Hepatocyte (in vitro differentiated cells): ENCODE measurements at regions not wholly inside any gene's neighbourhood (a gene's known extent, or its start where the extent isn't known, plus 50 kb on each side); places are given as distances from the start of the nearest gene placed in this dataset.

Experiments used
- DNase-seq: peaks from one replicate; pipeline ENCODE4 v3.0.0-alpha.2; 2016; ENCODE audit warnings: low spot score
- H2AFZ ChIP-seq: fragments of 200-600 bp; sonication (generic); 2 replicates; pipeline ENCODE4 v1.6.0; 2016; ENCODE audit warnings: antibody characterized with exemption, mild to moderate bottlenecking
- H3K27ac ChIP-seq: fragments of 200-600 bp; sonication (generic); 2 replicates; pipeline ENCODE4 v1.5.1; 2016; ENCODE audit warnings: mild to moderate bottlenecking
- H3K27me3 ChIP-seq: fragments of 200-600 bp; sonication (generic); 2 replicates; pipeline ENCODE4 v1.6.1; 2016
- H3K36me3 ChIP-seq: fragments of 200-600 bp; sonication (generic); replicated peaks from 2 replicates; pipeline ENCODE4 v1.5.1; 2016; ENCODE audit warnings: low read depth; ENCODE audit not compliant: insufficient read depth
- H3K4me1 ChIP-seq: fragments of 200-600 bp; sonication (generic); 2 replicates; pipeline ENCODE4 v1.5.1; 2016; ENCODE audit warnings: mild to moderate bottlenecking, moderate library complexity; ENCODE audit not compliant: insufficient read depth
- H3K4me2 ChIP-seq: fragments of 200-600 bp; sonication (generic); 2 replicates; pipeline ENCODE4 v1.6.0; 2016
- H3K4me3 ChIP-seq: fragments of 200-600 bp; sonication (generic); 2 replicates; pipeline ENCODE4 v1.5.1; 2016; ENCODE audit warnings: mild to moderate bottlenecking
- H3K79me2 ChIP-seq: fragments of 200-600 bp; sonication (generic); 2 replicates; pipeline ENCODE4 v1.6.0; 2017; ENCODE audit warnings: mild to moderate bottlenecking
- H3K9me2 ChIP-seq: fragments of 200-600 bp; sonication (generic); replicated peaks from 2 replicates; pipeline ENCODE4 v1.6.0; 2017; ENCODE audit warnings: mild to moderate bottlenecking; ENCODE audit not compliant: insufficient read depth
- H3K9me3 ChIP-seq: fragments of 200-600 bp; sonication (generic); 2 replicates; pipeline ENCODE4 v1.5.1; 2016; ENCODE audit warnings: low read depth, mild to moderate bottlenecking
- H4K20me1 ChIP-seq: fragments of 200-600 bp; sonication (generic); 2 replicates; pipeline ENCODE4 v1.6.0; 2016; ENCODE audit warnings: mild to moderate bottlenecking; ENCODE audit not compliant: insufficient read depth, poor library complexity, severe bottlenecking
- CTCF ChIP-seq: fragments of 200-600 bp; sonication (generic); IDR thresholded peaks from 2 replicates; pipeline ENCODE4 v1.5.1; 2016; ENCODE audit warnings: antibody characterized with exemption, mild to moderate bottlenecking; ENCODE audit not compliant: poor library complexity
- EZH2 ChIP-seq: fragments of 200-600 bp; sonication (generic); IDR thresholded peaks from 2 replicates; pipeline ENCODE4 v1.6.1; 2016; ENCODE audit warnings: antibody characterized with exemption, mild to moderate bottlenecking, borderline replicate concordance
- EZH2phosphoT487 ChIP-seq: fragments of 200-600 bp; sonication (generic); IDR thresholded peaks from one replicate; pipeline ENCODE4 v1.6.1; 2018; ENCODE audit warnings: antibody characterized with exemption, mild to moderate bottlenecking, low read depth, moderate library complexity; ENCODE audit not compliant: unreplicated experiment, severe bottlenecking
- WGBS: methylation state at CpG from one replicate; pipeline ENCODE4 v1.1.6; 2016; ENCODE audit warnings: low lambda C conversion rate; ENCODE audit errors: missing lambda C conversion rate; 5-methylcytosine and 5-hydroxymethylcytosine counted together

- TF ChIP-seq CTCF: no peak
- no peak for TF ChIP-seq EZH2phosphoT487
- TF ChIP-seq EZH2: no peak
- H3K79me2 ChIP-seq: no peaks in the 10 kb centered on the region
- H3K4me2 ChIP-seq: no peak overlapping the region
- no peak overlapping the region for H3K4me3 ChIP-seq
- no peaks in the 10 kb centered on the region for H3K9me2 ChIP-seq
- H3K9me3 ChIP-seq: no peaks in the 10 kb centered on the region
- no peak for DNase-seq
- no peaks in the 10 kb centered on the region for H3K27me3 ChIP-seq
- no peaks in the 10 kb centered on the region for H3K4me1 ChIP-seq
- H2AFZ ChIP-seq: no peak overlapping the region
- no peak overlapping the region for H3K27ac ChIP-seq
- 58% methylated on average over 1 of the region's 1 CpG for WGBS
- H4K20me1 ChIP-seq: no peaks in the 10 kb centered on the region
- H3K36me3 ChIP-seq: no peaks in the 10 kb centered on the region
Measured at GRCh38 chr4:163624727-163625126, 130.2 kb downstream of the TMA16 start.

DNA sequence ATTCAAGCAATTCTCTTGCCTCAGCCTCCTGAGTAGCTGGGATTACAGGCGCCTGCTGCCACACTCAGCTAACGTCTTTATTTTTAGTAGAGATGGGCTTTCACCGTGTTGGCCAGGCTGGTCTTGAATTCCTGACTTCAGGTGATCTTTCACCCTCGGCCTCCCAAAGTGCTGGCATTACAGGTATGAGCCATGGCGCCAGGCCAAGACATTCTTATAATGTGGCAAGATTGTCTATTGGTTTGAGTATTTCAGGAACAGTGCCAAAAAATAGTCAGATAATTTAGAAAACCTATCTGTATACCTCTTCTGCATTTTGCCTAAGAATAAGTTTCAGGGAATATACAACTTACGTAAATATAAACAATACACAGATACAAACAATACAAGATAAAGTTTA lies 136.8 kb downstream of the TMA16 start:
- 85% methylated on average over 6 of the region's 6 CpGs for WGBS
- no peak for TF ChIP-seq EZH2phosphoT487
- TF ChIP-seq CTCF: no peak
- TF ChIP-seq EZH2: no peak
- no peak overlapping the region for H3K27ac ChIP-seq
- no peak for DNase-seq
- no peaks in the 10 kb centered on the region for H3K4me1 ChIP-seq
- no peaks in the 10 kb centered on the region for H3K79me2 ChIP-seq
- no peaks in the 10 kb centered on the region for H3K9me2 ChIP-seq
- no peak overlapping the region for H2AFZ ChIP-seq
- H4K20me1 ChIP-seq: no peaks in the 10 kb centered on the region
- H3K4me2 ChIP-seq: no peak overlapping the region
- no peaks in the 10 kb centered on the region for H3K36me3 ChIP-seq
- H3K27me3 ChIP-seq: no peaks in the 10 kb centered on the region
- no peak overlapping the region for H3K4me3 ChIP-seq
- H3K9me3 ChIP-seq: no peaks in the 10 kb centered on the region

DNA sequence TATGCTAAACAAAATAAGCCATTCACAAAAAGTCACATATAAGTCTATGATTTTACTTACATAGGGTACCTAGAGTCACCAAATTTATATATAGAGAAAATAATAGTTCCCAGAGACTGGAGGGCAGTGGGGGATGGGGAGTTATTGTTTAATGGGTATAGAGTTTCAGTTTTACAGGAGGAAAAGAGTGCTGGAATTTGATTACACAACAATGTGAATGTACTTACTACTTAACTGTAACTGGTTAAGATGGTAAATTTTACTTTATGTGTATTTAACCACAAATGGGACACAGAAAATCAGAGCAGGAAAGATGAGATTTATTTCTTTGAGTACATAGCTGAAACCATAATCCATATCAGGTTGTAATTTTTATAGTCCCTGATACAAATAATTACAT lies 144.4 kb downstream of the TMA16 start:
- no peak overlapping the region for H3K4me2 ChIP-seq
- no peaks in the 10 kb centered on the region for H3K9me2 ChIP-seq
- no peak overlapping the region for H3K4me3 ChIP-seq
- no peaks in the 10 kb centered on the region for H4K20me1 ChIP-seq
- H3K9me3 ChIP-seq: no peaks in the 10 kb centered on the region
- TF ChIP-seq EZH2phosphoT487: no peak
- TF ChIP-seq CTCF: no peak
- no peak for TF ChIP-seq EZH2
- H3K27me3 ChIP-seq: no peaks in the 10 kb centered on the region
- no peaks in the 10 kb centered on the region for H3K79me2 ChIP-seq
- no peak overlapping the region for H2AFZ ChIP-seq
- no peak for DNase-seq
- no peaks in the 10 kb centered on the region for H3K36me3 ChIP-seq
- H3K27ac ChIP-seq: no peak overlapping the region
- H3K4me1 ChIP-seq: no peaks in the 10 kb centered on the region

GRCh38 chr4:163649557-163650091 lies 155.1 kb downstream of the TMA16 start:
- Histone ChIP-seq H4K20me1 (no peaks in the 10 kb centered on the region), H3K27ac (no peak overlapping the region), H3K27me3 (no peaks in the 10 kb centered on the region), H3K79me2 (no peaks in the 10 kb centered on the region), H3K36me3 (no peaks in the 10 kb centered on the region), H3K4me2 (no peak overlapping the region), H3K4me3 (no peak overlapping the region), H3K9me2 (no peaks in the 10 kb centered on the region), H3K9me3 (no peaks in the 10 kb centered on the region), H2AFZ (no peak overlapping the region), H3K4me1 (peaks cover 4% of the 10 kb centered on the region)
- TF ChIP-seq CTCF: no peak
- no peak for TF ChIP-seq EZH2
- no peak for TF ChIP-seq EZH2phosphoT487
- DNase-seq: no peak
- WGBS: 69% methylated on average over 1 of the region's 1 CpG
